Astrocyte of the cerebellum (primary cell): ENCODE measurements at regions not wholly inside any gene's neighbourhood (a gene's known extent, or its start where the extent isn't known, plus 50 kb on each side); places are given as distances from the start of the nearest gene placed in this dataset.

Experiments
- DNase-seq: peaks from one replicate; pipeline ENCODE4 v3.0.0-alpha.2; 2011; ENCODE audit warnings: low read depth
- H3K4me3 ChIP-seq: 2 replicates; pipeline ENCODE4 v1.5.1; 2011; ENCODE audit warnings: mild to moderate bottlenecking, low read depth, low read length, moderate library complexity
- in situ Hi-C: cut with HindIII; loops from 2 replicates; pipeline ENCODE4 v1.10.0; 2017; ENCODE audit warnings: low sequenced_read_pairs
- TF ChIP-seq, protein P1 (sequence below): IDR thresholded peaks from 2 replicates; pipeline ENCODE4 v1.5.1; 2012; ENCODE audit warnings: low read length, low read depth, moderate library complexity, mild to moderate bottlenecking; ENCODE audit errors: missing control alignments

DNA sequence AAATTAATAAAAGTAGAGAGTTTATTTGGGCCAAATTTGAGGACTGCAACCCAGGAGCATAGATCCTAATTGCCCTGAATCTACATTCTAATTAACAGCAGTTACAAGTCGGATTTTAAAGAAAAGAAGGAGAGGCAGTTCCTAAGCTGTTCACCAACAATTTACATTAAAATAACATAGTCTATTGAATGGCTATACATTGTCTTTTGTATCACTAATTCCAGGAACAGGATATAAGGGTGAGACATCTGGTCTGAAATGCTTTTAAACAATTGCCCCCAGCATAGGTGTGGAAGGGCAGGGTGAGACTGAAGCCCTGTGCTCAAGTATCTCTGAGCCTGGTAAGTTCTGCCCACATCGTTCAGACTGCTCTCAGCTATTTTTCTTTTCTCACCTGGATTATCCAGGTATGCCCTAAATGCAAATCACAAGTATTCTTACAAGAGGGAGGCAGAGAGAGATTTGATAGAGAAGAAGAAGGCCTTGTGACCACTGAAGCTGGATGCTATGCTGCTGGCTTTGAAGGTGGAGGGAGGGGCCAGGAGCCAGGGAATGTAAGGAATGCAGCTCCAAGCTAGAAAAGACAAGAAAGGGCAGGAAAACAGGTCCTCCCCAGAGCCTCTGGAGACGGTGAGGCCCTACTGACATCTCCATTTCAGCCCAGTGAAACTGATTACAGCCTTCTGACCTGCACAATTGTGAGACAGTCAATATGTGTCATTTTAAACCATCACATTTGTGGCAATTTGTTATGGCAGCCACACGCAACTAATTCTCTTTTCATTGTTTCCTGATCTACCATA is 189.4 kb upstream of the ARL4C start:
- TF ChIP-seq, protein P1, sequence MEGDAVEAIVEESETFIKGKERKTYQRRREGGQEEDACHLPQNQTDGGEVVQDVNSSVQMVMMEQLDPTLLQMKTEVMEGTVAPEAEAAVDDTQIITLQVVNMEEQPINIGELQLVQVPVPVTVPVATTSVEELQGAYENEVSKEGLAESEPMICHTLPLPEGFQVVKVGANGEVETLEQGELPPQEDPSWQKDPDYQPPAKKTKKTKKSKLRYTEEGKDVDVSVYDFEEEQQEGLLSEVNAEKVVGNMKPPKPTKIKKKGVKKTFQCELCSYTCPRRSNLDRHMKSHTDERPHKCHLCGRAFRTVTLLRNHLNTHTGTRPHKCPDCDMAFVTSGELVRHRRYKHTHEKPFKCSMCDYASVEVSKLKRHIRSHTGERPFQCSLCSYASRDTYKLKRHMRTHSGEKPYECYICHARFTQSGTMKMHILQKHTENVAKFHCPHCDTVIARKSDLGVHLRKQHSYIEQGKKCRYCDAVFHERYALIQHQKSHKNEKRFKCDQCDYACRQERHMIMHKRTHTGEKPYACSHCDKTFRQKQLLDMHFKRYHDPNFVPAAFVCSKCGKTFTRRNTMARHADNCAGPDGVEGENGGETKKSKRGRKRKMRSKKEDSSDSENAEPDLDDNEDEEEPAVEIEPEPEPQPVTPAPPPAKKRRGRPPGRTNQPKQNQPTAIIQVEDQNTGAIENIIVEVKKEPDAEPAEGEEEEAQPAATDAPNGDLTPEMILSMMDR: no peak
- DNase-seq: peak; percentile 42
- in situ Hi-C loops: loop anchor here (25.0 kb wide), 1 partner anchor 276 kb away; the partner anchor contains the start of gene SH3BP4
- no peak overlapping the region for H3K4me3 ChIP-seq

DNA sequence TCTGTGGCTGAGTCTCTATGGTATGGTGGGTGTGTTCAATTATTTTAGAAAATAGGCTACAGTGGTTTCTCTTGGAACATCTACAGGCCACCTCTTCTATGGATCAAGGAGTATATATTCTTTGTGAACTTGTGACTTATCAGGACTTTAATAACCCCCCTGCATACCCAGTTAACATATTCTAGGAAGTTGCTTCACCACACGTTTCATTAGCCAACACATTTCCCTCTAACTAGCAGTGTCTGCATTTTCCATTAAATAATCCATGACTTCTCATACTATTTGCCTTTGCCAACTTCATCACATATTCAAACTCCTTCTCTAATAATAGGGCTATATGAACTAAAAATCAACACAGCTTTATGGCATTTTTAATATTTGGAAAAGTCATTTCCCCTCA is 187.6 kb upstream of the ARL4C start:
- TF ChIP-seq, protein P1: no peak
- in situ Hi-C loops: loop anchor here (25.0 kb wide), 1 partner anchor 278 kb away; the partner anchor contains the start of gene SH3BP4
- H3K4me3 ChIP-seq: no peak overlapping the region
- no peak for DNase-seq

DNA sequence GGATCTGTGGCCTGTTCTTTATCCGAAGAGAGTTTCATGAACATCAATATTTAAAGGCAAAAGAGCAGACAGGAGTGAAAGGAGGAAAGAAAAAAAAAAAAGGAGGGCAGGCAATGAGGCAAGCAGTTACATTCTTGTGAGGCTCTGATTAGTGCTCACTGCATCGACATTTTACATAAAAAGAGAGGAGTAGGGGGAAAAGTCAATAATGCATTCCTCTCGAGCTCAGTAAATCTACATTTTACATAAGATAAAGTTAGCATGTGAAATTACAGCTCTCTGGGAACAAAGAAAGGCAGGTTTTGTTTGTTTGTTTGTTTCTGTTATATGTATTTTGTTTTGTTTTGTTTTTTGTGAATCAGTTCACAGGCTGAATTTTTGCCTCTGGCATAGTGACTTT is 187.1 kb upstream of the ARL4C start:
- no peak for DNase-seq
- in situ Hi-C loops: loop anchor here (25.0 kb wide), 1 partner anchor 278 kb away; the partner anchor contains the start of gene SH3BP4
- TF ChIP-seq, protein P1: no peak
- H3K4me3 ChIP-seq: no peak overlapping the region

DNA sequence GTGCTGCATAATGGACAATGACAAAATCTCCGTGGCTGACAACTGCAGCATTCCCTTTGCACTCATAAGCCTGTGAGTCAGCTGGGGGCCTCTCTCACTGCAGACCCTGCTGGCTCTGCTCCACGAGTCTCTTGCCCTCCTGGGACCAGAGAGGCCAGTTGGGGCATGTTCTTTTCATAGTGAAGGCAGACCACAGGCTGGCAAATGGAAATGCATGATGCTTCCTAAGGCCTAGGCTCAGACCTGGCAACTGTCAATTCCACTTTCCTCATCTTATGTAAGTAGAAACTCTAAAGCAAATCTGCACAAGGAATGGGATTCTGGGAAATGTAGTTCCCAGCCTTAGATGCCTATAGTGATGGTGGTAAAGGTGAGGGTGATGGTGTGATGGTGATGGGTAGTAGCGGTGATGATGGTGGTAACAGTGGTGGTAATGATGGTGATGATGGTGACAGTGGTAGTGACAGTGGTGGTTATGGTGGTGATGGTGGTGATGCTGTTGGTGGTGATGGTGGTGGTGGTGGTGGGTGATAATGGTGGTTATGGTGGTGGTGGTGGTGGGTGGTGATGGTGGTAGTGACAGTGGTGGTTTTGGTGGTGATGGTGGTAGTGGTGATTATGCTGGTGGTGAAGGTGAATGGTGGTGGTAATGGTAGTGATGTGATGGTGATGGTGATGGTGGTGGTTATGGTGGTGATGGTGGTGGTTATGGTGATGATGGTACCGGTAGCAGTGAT is 185.8 kb upstream of the ARL4C start:
- in situ Hi-C loops: loop anchor here (25.0 kb wide), 1 partner anchor 280 kb away; the partner anchor contains the start of gene SH3BP4
- TF ChIP-seq, protein P1: no peak
- no peak overlapping the region for H3K4me3 ChIP-seq
- no peak for DNase-seq

DNA sequence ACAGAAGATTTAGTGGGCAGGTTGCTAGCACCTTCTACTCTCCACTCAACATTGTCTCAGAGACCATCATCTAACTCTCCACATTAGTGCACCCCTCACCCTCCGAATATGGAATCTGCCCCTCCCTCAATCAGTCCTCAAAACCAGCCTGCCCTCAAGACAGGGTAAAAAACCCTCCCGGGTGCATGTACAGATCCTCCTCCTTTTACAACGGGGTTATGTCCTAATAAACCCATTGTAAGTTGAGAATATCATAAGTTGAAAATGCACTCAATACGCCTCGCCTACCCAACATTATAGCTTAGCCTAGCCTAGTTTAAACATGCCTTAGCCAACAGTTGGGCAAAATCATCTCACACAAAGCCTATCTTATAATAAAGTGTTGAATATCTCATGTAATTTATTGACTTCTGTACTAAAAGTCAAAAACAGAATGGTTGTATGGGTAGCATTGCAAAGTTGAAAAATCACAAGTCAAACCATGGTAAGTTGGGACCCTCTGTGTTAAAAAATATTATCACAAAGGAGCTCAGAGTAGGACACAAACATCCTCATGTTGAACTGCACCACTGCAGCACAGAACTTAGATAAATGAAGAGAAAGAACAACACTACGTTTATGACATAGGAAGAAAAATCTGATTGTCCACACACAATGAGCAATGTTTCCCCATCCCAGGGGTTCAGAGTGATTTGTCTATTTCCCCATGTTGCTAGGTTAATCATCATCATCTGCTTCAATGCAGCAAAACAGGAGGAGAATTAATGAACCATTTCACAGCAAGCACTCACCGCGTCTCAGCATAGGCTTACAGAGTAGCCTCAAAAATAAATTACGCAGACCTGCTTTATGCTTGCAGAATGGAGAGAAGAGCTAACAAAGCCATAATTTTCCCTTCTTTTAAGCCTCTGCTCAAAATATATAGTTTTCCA is 184.1 kb upstream of the ARL4C start:
- no peak overlapping the region for H3K4me3 ChIP-seq
- in situ Hi-C loops: loop anchor here (25.0 kb wide), 1 partner anchor 281 kb away; the partner anchor contains the start of gene SH3BP4
- DNase-seq: no peak
- TF ChIP-seq, protein P1: no peak
